NCI-H1930 (cell line): ENCODE measurements at regions not wholly inside any gene's neighbourhood (a gene's known extent, or its start where the extent isn't known, plus 50 kb on each side); places are given as distances from the start of the nearest gene placed in this dataset.
"Not testable (repeated sequence)": the region's sequence is repeated elsewhere in the genome, so short reads cannot be mapped to it uniquely, and the experiment has no call there.

Experiments
- DNase-seq, 2 experiments: peaks; one replicate each; lab custom pipeline; 2025; lab: John Stamatoyannopoulos, UW

- DNase-seq: no peak
These were observed 165.5 kb downstream of the DKK1 start for GRCh38 chr10:52479567-52479966.

GRCh38 chr10:52481986-52482555 lies 168.0 kb downstream of the DKK1 start:
- no peak for DNase-seq

GRCh38 chr10:52483587-52483986 lies 169.5 kb downstream of the DKK1 start:
- DNase-seq: no peak

GRCh38 chr10:52484206-52485065 lies 170.4 kb downstream of the DKK1 start:
- no peak for DNase-seq

- DNase-seq: no peak
These were observed 171.4 kb downstream of the DKK1 start for GRCh38 chr10:52485462-52485861.

GRCh38 chr10:52486840-52487611 lies 172.9 kb downstream of the DKK1 start:
- DNase-seq: no peak

- DNase-seq: no peak
These were observed 174.8 kb downstream of the DKK1 start for GRCh38 chr10:52488606-52489485.

GRCh38 chr10:52491246-52491995 lies 177.3 kb downstream of the DKK1 start:
- DNase-seq: no peak

GRCh38 chr10:52499281-52499680 lies 185.2 kb downstream of the DKK1 start:
- no peak for DNase-seq

- DNase-seq: no peak
These were observed 186.4 kb downstream of the DKK1 start for GRCh38 chr10:52500476-52500875.

GRCh38 chr10:52502237-52502636 lies 188.2 kb downstream of the DKK1 start:
- no peak for DNase-seq

GRCh38 chr10:52505341-52505740 lies 191.3 kb downstream of the DKK1 start:
- DNase-seq: not testable (repeated sequence)

GRCh38 chr10:52514481-52514880 lies 200.4 kb downstream of the DKK1 start:
- DNase-seq: no peak

- peak in 1 of 2 experiments; percentile 26 for DNase-seq
These were observed 202.9 kb downstream of the DKK1 start for GRCh38 chr10:52517012-52517411.

- no peak for DNase-seq
These were observed 209.6 kb downstream of the DKK1 start for GRCh38 chr10:52523696-52524095.

- DNase-seq: no peak
These were observed 211.7 kb downstream of the DKK1 start for GRCh38 chr10:52525761-52526160.

- no peak for DNase-seq
These were observed 212.3 kb downstream of the DKK1 start for GRCh38 chr10:52526251-52526823.

GRCh38 chr10:52532650-52533290 lies 218.7 kb downstream of the DKK1 start:
- no peak for DNase-seq

GRCh38 chr10:52533986-52534385 lies 219.9 kb downstream of the DKK1 start:
- DNase-seq: no peak

GRCh38 chr10:52539463-52539862 lies 225.4 kb downstream of the DKK1 start:
- no peak for DNase-seq
